ENCODE measurements at regions not wholly inside any gene's neighbourhood (a gene's known extent, or its start where the extent isn't known, plus 50 kb on each side); places are given as distances from the start of the nearest gene placed in this dataset.

GRCh38 chr2:7209757-7210555 is 292.7 kb downstream of the RNF144A start:
- DNase-seq (ENCODE audit: low read depth in 2 of 2), result no peak

- no peak for DNase-seq (ENCODE audit: low read depth in 2 of 2)
These were observed 293.5 kb downstream of the RNF144A start for GRCh38 chr2:7210712-7211111.

GRCh38 chr2:7225848-7226247 is 308.6 kb downstream of the RNF144A start:
- no peak for DNase-seq (ENCODE audit: low read depth in 2 of 2)

GRCh38 chr2:7226501-7226900 is 309.3 kb downstream of the RNF144A start:
- no peak for DNase-seq (ENCODE audit: low read depth in 2 of 2)

- no peak for DNase-seq (ENCODE audit: low read depth in 2 of 2)
These were observed 315.9 kb downstream of the RNF144A start for GRCh38 chr2:7233126-7233525.

GRCh38 chr2:7237466-7237865 is 320.3 kb downstream of the RNF144A start:
- no peak for DNase-seq (ENCODE audit: low read depth in 2 of 2)

GRCh38 chr2:7239078-7239477 is 321.9 kb downstream of the RNF144A start:
- DNase-seq (ENCODE audit: low read depth in 2 of 2), result no peak

- DNase-seq (ENCODE audit: low read depth in 2 of 2), result no peak
These were observed 324.0 kb downstream of the RNF144A start for GRCh38 chr2:7241041-7241745.

- DNase-seq (ENCODE audit: low read depth in 2 of 2), result no peak
These were observed 325.1 kb downstream of the RNF144A start for GRCh38 chr2:7242189-7242867.

GRCh38 chr2:7243276-7243675 is 326.1 kb downstream of the RNF144A start:
- no peak for DNase-seq (ENCODE audit: low read depth in 2 of 2)

- no peak for DNase-seq (ENCODE audit: low read depth in 2 of 2)
These were observed 339.2 kb downstream of the RNF144A start for GRCh38 chr2:7256377-7256776.

- no peak for DNase-seq (ENCODE audit: low read depth in 2 of 2)
These were observed 345.5 kb downstream of the RNF144A start for GRCh38 chr2:7262727-7263126.

GRCh38 chr2:7264791-7265190 is 347.6 kb downstream of the RNF144A start:
- no peak for DNase-seq (ENCODE audit: low read depth in 2 of 2)

- no peak for DNase-seq (ENCODE audit: low read depth in 2 of 2)
These were observed 348.1 kb downstream of the RNF144A start for GRCh38 chr2:7265286-7265685.

GRCh38 chr2:7269106-7269643 is 352.0 kb downstream of the RNF144A start:
- DNase-seq (ENCODE audit: low read depth in 2 of 2), result no peak

- DNase-seq (ENCODE audit: low read depth in 2 of 2), result no peak
These were observed 352.8 kb downstream of the RNF144A start for GRCh38 chr2:7270011-7270431.

- no peak for DNase-seq (ENCODE audit: low read depth in 2 of 2)
These were observed 355.0 kb downstream of the RNF144A start for GRCh38 chr2:7272210-7272609.

GRCh38 chr2:7278984-7279383 is 361.8 kb downstream of the RNF144A start:
- DNase-seq (ENCODE audit: low read depth in 2 of 2), result no peak

- no peak for DNase-seq (ENCODE audit: low read depth in 2 of 2)
These were observed 362.3 kb downstream of the RNF144A start for GRCh38 chr2:7279421-7279949.

- DNase-seq (ENCODE audit: low read depth in 2 of 2), result no peak
These were observed 363.6 kb downstream of the RNF144A start for GRCh38 chr2:7280790-7281189.

- DNase-seq (ENCODE audit: low read depth in 2 of 2), result no peak
These were observed 364.3 kb downstream of the RNF144A start for GRCh38 chr2:7281231-7282201.
